Psoas muscle (tissue), 7 donors: ENCODE measurements at regions not wholly inside any gene's neighbourhood (a gene's known extent, or its start where the extent isn't known, plus 50 kb on each side); places are given as distances from the start of the nearest gene placed in this dataset.

Experiments used
- ATAC-seq, 4 donors: fragments of 200-7000 bp; cut with Tn5 transposase; one replicate each; pipeline ENCODE4 v1.9.1; 2020; ENCODE audit warnings: moderate library complexity in 3 of 4, mild to moderate bottlenecking in 2 of 4
- DNase-seq, 2 donors: peaks; one replicate each; pipeline ENCODE4 v3.0.0-alpha.2; 2020
- H3K27ac ChIP-seq: fragments of 200-600 bp; one replicate; pipeline ENCODE4 v1.8.0; 2022
- H3K27me3 ChIP-seq, 3 donors: fragments of 200-600 bp in 1 of 3; one replicate each; pipeline versions ENCODE4 v1.6.1 to v1.8.0; 2013 to 2022; ENCODE audit warnings: low read length in 2 of 3, mild to moderate bottlenecking in 2 of 3, moderate library complexity in 1 of 3; ENCODE audit not compliant: insufficient read depth in 3 of 3
- H3K36me3 ChIP-seq, 2 donors: fragments of 200-600 bp in 1 of 2; one replicate each; pipeline versions ENCODE4 v1.6.1 to v1.8.0; 2013 to 2022; ENCODE audit warnings: low read depth in 1 of 2, mild to moderate bottlenecking in 1 of 2, moderate library complexity in 1 of 2; ENCODE audit not compliant: insufficient read depth in 1 of 2
- H3K4me1 ChIP-seq: fragments of 200-600 bp; one replicate; pipeline ENCODE4 v1.8.0; 2022
- H3K4me3 ChIP-seq: fragments of 200-600 bp; one replicate; pipeline ENCODE4 v1.8.0; 2022; ENCODE audit warnings: mild to moderate bottlenecking
- H3K9me3 ChIP-seq: fragments of 200-600 bp; one replicate; pipeline ENCODE4 v1.8.0; 2022
- WGBS, 3 donors: extraction: QIAGEN DNeasy Blood & Tissue Kit; methylation state at CpG; one replicate each; pipeline versions ENCODE4 v1.1.6 to v1.1.7; 2013; 5-methylcytosine and 5-hydroxymethylcytosine counted together
- intact Hi-C, 2 donors: fragments of 100-400 bp; cut with DNase I; formaldehyde crosslinking; loops; one replicate each; pipeline versions ENCODE4 v1.11.0 to v1.14.2; 2022
- TF ChIP-seq, protein P1 (sequence below): fragments of 200-600 bp; IDR thresholded peaks from one replicate; pipeline ENCODE4 v1.8.0; 2022; ENCODE audit warnings: antibody characterized with exemption
- donor health status: healthy with polysubstance abuse.
- donor health status: DM: no; HTN: no; CAD: no; lungs with moderate emphysema.
- donor health status: Bipolar disorder and iron deficiency.
- donor health status: healthy.
- donor health status: DM: yes; HTN: yes; CAD: no.
- donor health status: DM: no; HTN: no; CAD: no.
- donor health status: DM: yes; HTN: yes; CAD: no.

DNA sequence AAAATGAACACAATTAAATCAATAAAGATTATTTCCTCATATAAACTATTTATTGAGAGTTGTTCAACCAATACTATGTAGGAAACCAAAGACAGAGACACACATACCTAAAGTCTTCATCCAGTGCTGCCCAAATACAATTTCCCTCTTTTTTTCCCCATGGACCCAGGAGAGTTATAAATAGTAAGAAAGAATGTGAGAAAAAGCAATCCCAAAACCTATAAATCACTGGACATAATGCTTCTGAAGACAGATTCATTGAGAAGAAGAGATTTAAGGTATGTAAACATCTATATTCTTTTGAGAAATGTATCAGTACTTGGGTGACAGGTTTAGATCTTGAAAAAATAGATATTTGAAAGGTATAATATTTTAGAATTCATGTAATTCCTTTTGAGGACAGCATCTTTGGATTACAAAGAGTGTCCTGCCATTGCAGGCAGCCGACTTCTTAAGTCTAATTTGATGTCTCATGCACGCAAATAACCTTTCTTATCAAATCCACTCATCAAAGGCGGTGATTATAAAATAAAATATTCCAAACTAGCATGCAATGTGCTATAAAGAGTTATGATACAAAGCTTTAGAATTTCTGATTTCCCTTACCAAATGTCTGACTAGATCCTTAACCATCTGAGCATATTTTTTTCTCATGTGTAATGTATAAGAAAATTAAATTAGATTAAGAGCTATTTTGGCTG is 739.4 kb downstream of the LIG4 start:
- ATAC-seq: no peak
- DNase-seq: no peak
- TF ChIP-seq, protein P1, sequence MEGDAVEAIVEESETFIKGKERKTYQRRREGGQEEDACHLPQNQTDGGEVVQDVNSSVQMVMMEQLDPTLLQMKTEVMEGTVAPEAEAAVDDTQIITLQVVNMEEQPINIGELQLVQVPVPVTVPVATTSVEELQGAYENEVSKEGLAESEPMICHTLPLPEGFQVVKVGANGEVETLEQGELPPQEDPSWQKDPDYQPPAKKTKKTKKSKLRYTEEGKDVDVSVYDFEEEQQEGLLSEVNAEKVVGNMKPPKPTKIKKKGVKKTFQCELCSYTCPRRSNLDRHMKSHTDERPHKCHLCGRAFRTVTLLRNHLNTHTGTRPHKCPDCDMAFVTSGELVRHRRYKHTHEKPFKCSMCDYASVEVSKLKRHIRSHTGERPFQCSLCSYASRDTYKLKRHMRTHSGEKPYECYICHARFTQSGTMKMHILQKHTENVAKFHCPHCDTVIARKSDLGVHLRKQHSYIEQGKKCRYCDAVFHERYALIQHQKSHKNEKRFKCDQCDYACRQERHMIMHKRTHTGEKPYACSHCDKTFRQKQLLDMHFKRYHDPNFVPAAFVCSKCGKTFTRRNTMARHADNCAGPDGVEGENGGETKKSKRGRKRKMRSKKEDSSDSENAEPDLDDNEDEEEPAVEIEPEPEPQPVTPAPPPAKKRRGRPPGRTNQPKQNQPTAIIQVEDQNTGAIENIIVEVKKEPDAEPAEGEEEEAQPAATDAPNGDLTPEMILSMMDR: no peak
- no peaks in the 10 kb centered on the region for H3K4me1 ChIP-seq
- H3K4me3 ChIP-seq: no peak overlapping the region
- H3K9me3 ChIP-seq: no peaks in the 10 kb centered on the region
- no peaks in the 10 kb centered on the region for H3K27me3 ChIP-seq
- intact Hi-C loops: no loop called here
- no peak overlapping the region for H3K27ac ChIP-seq
- H3K36me3 ChIP-seq: no peaks in the 10 kb centered on the region
- 74 to 75% (median 74%) methylated on average over 3 of the region's 3 CpGs for WGBS, 3 donors

DNA sequence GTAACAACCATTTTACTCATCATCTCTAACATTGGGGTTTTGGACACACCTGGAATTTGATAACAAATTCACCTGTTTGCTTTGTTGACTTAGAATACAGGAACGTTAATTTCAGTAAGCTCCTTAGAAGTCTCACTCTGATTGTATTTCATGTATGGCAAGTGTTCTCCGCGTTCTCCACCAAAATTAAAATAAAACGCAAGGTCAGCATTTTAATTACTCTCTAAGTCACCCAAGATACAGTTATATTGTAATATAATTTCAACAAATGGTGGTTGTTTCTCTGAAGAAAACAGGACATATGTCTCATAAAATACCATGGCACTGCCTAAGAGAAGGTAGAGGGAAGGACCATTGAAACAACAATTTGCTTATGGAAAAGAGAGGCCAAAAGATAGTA is 742.1 kb downstream of the LIG4 start:
- Histone ChIP-seq H3K27ac (no peak overlapping the region), H3K36me3 (no peaks in the 10 kb centered on the region), H3K4me3 (no peak overlapping the region), H3K27me3 (no peaks in the 10 kb centered on the region), H3K9me3 (no peaks in the 10 kb centered on the region), H3K4me1 (no peaks in the 10 kb centered on the region)
- DNase-seq (no peak), ATAC-seq (no peak)
- 89 to 91% (median 91%) methylated on average over 4 of the region's 4 CpGs for WGBS, 3 donors
- TF ChIP-seq, protein P1: no peak
- intact Hi-C loops: no loop called here

DNA sequence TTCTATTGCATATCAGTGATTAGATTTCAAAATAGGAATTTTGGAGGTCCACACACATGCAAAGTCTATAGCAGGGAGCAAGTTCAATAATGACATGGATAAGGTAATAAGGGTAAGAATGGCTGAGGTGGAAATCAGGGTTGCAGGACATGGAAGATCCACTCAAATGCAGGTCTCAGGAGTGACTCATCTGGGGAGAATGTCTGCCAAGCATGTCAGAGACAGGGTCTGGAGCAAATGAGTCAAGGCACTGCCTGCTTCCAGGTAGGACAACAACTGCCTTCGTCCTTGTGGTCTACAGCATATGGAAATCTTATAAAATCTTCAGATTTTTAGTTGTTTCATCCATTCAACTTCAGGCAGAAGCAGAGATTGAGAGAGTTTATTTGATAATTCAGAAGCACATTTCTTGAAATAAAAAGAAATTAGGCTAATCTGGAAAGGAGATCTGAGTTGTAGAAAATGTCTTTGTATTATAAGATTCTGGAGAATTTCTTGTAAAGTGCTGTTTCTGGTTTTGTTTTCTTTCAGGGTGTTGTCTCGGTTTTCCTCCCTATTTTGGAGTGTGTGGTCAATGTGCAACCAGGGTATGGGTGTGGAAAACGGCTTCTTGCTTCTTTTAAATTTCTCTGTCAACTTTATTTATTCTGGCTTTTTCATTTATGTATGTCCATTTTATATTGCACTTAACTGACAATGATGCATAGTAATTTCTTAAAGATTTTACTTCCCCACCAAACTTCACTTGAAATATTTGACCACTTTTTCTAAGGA is 748.8 kb downstream of the LIG4 start:
- ATAC-seq: no peak
- 53 to 62% (median 62%) methylated on average over 3 of the region's 3 CpGs for WGBS, 3 donors
- Histone ChIP-seq H3K4me3 (no peak overlapping the region), H3K9me3 (no peaks in the 10 kb centered on the region), H3K27ac (no peak overlapping the region), H3K27me3 (no peaks in the 10 kb centered on the region), H3K36me3 (no peaks in the 10 kb centered on the region), H3K4me1 (no peaks in the 10 kb centered on the region)
- intact Hi-C loops: no loop called here
- no peak for DNase-seq
- TF ChIP-seq, protein P1: no peak

DNA sequence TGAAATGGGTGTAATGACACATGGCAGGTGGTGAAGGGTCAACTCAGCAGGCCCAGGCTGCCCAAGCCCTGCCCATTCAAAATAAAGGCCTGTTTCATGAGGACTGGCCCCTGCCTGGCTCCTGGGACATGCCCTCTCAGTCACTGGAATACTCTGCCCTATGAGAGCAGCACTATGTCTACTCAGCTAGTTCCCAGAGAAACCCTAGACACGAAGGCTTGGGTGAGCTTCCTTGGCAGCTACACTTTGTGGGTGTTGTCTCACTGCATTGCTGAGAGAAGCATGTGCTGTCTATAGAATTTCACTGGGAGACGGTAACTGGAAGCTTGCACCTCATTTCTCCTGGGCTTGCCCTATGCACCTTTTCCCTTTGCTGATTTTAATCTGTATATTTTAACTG is 752.8 kb downstream of the LIG4 start:
- Histone ChIP-seq H3K27me3 (no peaks in the 10 kb centered on the region), H3K4me3 (no peak overlapping the region), H3K4me1 (no peaks in the 10 kb centered on the region), H3K27ac (no peak overlapping the region), H3K9me3 (no peaks in the 10 kb centered on the region), H3K36me3 (no peaks in the 10 kb centered on the region)
- WGBS, 3 donors: 49 to 67% (median 62%) methylated on average over 2 of the region's 2 CpGs
- DNase-seq: no peak
- TF ChIP-seq, protein P1: no peak
- ATAC-seq: no peak
- intact Hi-C loops: no loop called here
